ENCODE measurements at regions not wholly inside any gene's neighbourhood (a gene's known extent, or its start where the extent isn't known, plus 50 kb on each side); places are given as distances from the start of the nearest gene placed in this dataset.

DNA sequence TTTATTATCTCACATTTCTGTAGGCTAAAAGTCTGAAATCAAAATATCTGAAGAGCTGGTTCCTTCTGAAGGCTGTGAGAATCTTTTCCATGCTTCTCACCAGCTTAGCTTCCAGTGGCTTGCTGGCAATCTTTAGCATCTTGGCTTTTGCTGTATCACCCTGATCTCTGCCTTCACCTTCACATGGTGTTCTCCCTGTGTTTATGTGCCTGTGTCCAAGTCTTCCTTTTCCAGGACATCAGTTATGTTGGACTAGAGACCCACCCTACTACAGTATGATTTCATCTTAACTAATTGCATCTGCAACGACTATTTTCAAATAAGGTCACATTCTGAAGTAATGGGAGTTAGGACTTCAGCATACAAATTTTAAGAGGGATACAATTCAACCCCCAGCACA is 772.3 kb upstream of the ADAMTS5 start:
- no peak overlapping the region for H3K4me3 ChIP-seq
- WGBS, 2 donors = 57 to 74% methylated on average over 1 of the region's 1 CpG
- H3K9me3 ChIP-seq (ENCODE audit: control insufficient read depth in 4 of 4, insufficient read depth in 3 of 4, low read length in 3 of 4) = peaks cover 0 to 1% (median 0%) of the 10 kb centered on the region in 4 donors
- peaks cover 0 to 9% (median 0%) of the 10 kb centered on the region in 5 donors for H3K4me1 ChIP-seq (ENCODE audit: control insufficient read depth in 5 of 5, insufficient read depth in 5 of 5, low read length in 5 of 5)
- H3K27me3 ChIP-seq (ENCODE audit: control insufficient read depth in 3 of 3, insufficient read depth in 3 of 3, low read length in 2 of 3) = no peaks in the 10 kb centered on the region
- H3K9ac ChIP-seq (ENCODE audit: insufficient read depth in 1 of 2, low read length in 2 of 2) = no peak overlapping the region
- ATAC-seq (ENCODE audit: insufficient read depth, low FRiP score) = no peak
- TF ChIP-seq, protein P1, sequence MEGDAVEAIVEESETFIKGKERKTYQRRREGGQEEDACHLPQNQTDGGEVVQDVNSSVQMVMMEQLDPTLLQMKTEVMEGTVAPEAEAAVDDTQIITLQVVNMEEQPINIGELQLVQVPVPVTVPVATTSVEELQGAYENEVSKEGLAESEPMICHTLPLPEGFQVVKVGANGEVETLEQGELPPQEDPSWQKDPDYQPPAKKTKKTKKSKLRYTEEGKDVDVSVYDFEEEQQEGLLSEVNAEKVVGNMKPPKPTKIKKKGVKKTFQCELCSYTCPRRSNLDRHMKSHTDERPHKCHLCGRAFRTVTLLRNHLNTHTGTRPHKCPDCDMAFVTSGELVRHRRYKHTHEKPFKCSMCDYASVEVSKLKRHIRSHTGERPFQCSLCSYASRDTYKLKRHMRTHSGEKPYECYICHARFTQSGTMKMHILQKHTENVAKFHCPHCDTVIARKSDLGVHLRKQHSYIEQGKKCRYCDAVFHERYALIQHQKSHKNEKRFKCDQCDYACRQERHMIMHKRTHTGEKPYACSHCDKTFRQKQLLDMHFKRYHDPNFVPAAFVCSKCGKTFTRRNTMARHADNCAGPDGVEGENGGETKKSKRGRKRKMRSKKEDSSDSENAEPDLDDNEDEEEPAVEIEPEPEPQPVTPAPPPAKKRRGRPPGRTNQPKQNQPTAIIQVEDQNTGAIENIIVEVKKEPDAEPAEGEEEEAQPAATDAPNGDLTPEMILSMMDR (IDR thresholded peaks at IDR 0.05; ENCODE audit: control extremely low read depth, extremely low read depth) = no peak
- no peak overlapping the region for H3K27ac ChIP-seq (ENCODE audit: low read depth in 1 of 2, low read length in 1 of 2)
- DNase-seq = no peak
- no peaks in the 10 kb centered on the region for H3K36me3 ChIP-seq (ENCODE audit: control insufficient read depth in 4 of 4, insufficient read depth in 4 of 4, low read length in 4 of 4)

DNA sequence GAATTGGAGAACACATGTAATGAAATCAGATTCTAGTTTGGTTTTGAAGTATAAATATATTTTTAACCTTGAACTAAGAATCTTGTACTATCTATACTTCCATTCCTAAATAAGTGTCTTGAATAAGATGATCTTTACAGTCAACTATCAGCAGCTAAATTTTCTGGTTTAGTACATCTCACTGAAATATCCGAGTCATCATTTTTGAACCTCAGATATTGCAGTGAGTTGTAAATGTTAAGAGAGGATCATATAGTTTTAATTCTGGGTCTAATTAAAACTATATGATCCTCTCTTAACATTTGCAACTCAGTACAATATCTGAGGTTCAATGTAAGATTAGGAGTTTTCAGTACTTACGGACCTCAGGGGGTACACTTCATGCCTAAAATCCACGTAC is 768.8 kb upstream of the ADAMTS5 start:
- Histone ChIP-seq H3K27me3 (ENCODE audit: control insufficient read depth in 3 of 3, insufficient read depth in 3 of 3, low read length in 2 of 3) (no peaks in the 10 kb centered on the region), H3K9ac (ENCODE audit: insufficient read depth in 1 of 2, low read length in 2 of 2) (no peak overlapping the region), H3K27ac (ENCODE audit: low read depth in 1 of 2, low read length in 1 of 2) (no peak overlapping the region), H3K4me3 (no peak overlapping the region), H3K36me3 (ENCODE audit: control insufficient read depth in 4 of 4, insufficient read depth in 4 of 4, low read length in 4 of 4) (no peaks in the 10 kb centered on the region), H3K9me3 (ENCODE audit: control insufficient read depth in 4 of 4, insufficient read depth in 3 of 4, low read length in 3 of 4) (no peaks in the 10 kb centered on the region), H3K4me1 (ENCODE audit: control insufficient read depth in 5 of 5, insufficient read depth in 5 of 5, low read length in 5 of 5) (peaks cover 0 to 4% (median 0%) of the 10 kb centered on the region in 5 donors)
- TF ChIP-seq, protein P1 (IDR thresholded peaks at IDR 0.05; ENCODE audit: control extremely low read depth, extremely low read depth) = no peak
- ATAC-seq (ENCODE audit: insufficient read depth, low FRiP score) (no peak), DNase-seq (no peak)
- 94 to 97% methylated on average over 3 of the region's 3 CpGs for WGBS, 2 donors

DNA sequence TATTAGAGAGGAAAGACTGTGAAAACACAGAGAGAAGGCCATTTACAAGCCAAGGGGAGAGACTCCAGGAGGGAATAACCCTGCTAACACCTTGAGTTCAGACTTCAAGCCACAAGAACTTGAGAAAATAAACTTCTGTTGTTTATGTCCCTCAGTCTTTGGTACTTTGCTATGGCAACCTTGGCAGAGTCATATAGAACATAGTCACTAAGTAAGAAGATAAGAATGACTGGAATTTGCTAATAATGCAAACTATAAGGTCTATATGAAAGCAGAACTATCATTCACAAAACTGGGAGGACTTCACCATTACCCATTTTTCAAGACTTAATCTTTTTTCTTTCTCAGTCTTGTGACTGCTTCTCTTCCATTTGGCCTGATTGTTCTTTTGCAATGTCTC is 767.3 kb upstream of the ADAMTS5 start:
- TF ChIP-seq, protein P1 (IDR thresholded peaks at IDR 0.05; ENCODE audit: control extremely low read depth, extremely low read depth) = no peak
- no peak overlapping the region for H3K4me3 ChIP-seq
- H3K4me1 ChIP-seq (ENCODE audit: control insufficient read depth in 5 of 5, insufficient read depth in 5 of 5, low read length in 5 of 5) = no peaks in the 10 kb centered on the region
- H3K27ac ChIP-seq (ENCODE audit: low read depth in 1 of 2, low read length in 1 of 2) = no peak overlapping the region
- H3K36me3 ChIP-seq (ENCODE audit: control insufficient read depth in 4 of 4, insufficient read depth in 4 of 4, low read length in 4 of 4) = no peaks in the 10 kb centered on the region
- DNase-seq (peak in 2 of 3 donors; percentile 49 to 52), ATAC-seq (ENCODE audit: insufficient read depth, low FRiP score) (no peak)
- H3K27me3 ChIP-seq (ENCODE audit: control insufficient read depth in 3 of 3, insufficient read depth in 3 of 3, low read length in 2 of 3) = no peaks in the 10 kb centered on the region
- H3K9ac ChIP-seq (ENCODE audit: insufficient read depth in 1 of 2, low read length in 2 of 2) = no peak overlapping the region
- H3K9me3 ChIP-seq (ENCODE audit: control insufficient read depth in 4 of 4, insufficient read depth in 3 of 4, low read length in 3 of 4) = no peaks in the 10 kb centered on the region

DNA sequence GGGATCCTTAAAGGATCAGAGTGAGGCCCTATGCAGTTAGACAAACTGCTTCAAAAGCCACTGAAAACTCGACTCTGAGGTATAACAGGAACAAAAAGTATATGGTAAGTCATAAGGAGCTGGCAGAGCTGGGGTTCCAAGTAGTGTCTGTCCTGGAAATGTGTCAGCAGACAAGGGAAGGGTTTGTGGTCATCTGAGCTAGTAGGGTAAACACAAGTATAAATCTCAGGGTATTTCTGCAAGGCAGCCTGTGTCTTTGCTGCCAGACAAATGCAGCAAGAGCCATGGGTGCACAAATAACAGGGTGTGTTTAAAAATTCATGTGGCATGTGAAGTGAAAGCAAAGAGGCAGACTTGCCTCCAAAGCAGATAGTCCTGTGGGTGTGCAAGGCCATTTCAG is 759.0 kb upstream of the ADAMTS5 start:
- H3K9me3 ChIP-seq (ENCODE audit: control insufficient read depth in 4 of 4, insufficient read depth in 3 of 4, low read length in 3 of 4) = no peaks in the 10 kb centered on the region
- H3K36me3 ChIP-seq (ENCODE audit: control insufficient read depth in 4 of 4, insufficient read depth in 4 of 4, low read length in 4 of 4) = no peaks in the 10 kb centered on the region
- 52 to 53% methylated on average over 1 of the region's 1 CpG for WGBS, 2 donors
- no peaks in the 10 kb centered on the region for H3K27me3 ChIP-seq (ENCODE audit: control insufficient read depth in 3 of 3, insufficient read depth in 3 of 3, low read length in 2 of 3)
- ATAC-seq (ENCODE audit: insufficient read depth, low FRiP score) (no peak), DNase-seq (no peak)
- peaks cover 0 to 3% (median 0%) of the 10 kb centered on the region in 5 donors for H3K4me1 ChIP-seq (ENCODE audit: control insufficient read depth in 5 of 5, insufficient read depth in 5 of 5, low read length in 5 of 5)
- no peak overlapping the region for H3K9ac ChIP-seq (ENCODE audit: insufficient read depth in 1 of 2, low read length in 2 of 2)
- no peak overlapping the region for H3K27ac ChIP-seq (ENCODE audit: low read depth in 1 of 2, low read length in 1 of 2)
- no peak overlapping the region for H3K4me3 ChIP-seq
- TF ChIP-seq, protein P1 (IDR thresholded peaks at IDR 0.05; ENCODE audit: control extremely low read depth, extremely low read depth) = no peak

Data from lung (tissue), 11 donors.